Neural cell (in vitro differentiated cells): ENCODE measurements at regions not wholly inside any gene's neighbourhood (a gene's known extent, or its start where the extent isn't known, plus 50 kb on each side); places are given as distances from the start of the nearest gene placed in this dataset.
A peak's percentile ranks its signal among the peaks of the same experiment; 100 is the strongest.

ENCODE experiments used
- H2AFZ ChIP-seq: fragments of 200-600, 300-800 bp; sonication (generic), shearing (Covaris generic); 2 replicates; pipeline ENCODE4 v1.6.0; 2014; ENCODE audit warnings: low read depth, mild to moderate bottlenecking, antibody characterized with exemption, low read length, moderate library complexity
- H3F3A ChIP-seq: fragments of 200-600 bp; shearing (Covaris generic); 2 replicates; pipeline ENCODE4 v1.6.1; 2016; ENCODE audit warnings: mild to moderate bottlenecking, moderate library complexity, mixed read lengths, antibody characterized with exemption, low read length; ENCODE audit not compliant: insufficient read depth, poor library complexity, severe bottlenecking
- H3K27ac ChIP-seq: fragments of 200-600, 300-800 bp; sonication (generic), shearing (Covaris generic); 2 replicates; pipeline ENCODE4 v1.5.1; 2014; ENCODE audit warnings: mild to moderate bottlenecking, low read length, moderate library complexity
- H3K27me3 ChIP-seq: fragments of 300-800, 200-600 bp; sonication (generic), shearing (Covaris generic); 2 replicates; pipeline ENCODE4 v1.6.0; 2014; ENCODE audit warnings: mild to moderate bottlenecking, low read depth, low read length, moderate library complexity; ENCODE audit not compliant: insufficient read depth
- H3K36me3 ChIP-seq: fragments of 300-800, 200-600 bp; sonication (generic), shearing (Covaris generic); 2 replicates; pipeline ENCODE4 v1.5.1; 2014; ENCODE audit warnings: mild to moderate bottlenecking, antibody characterized with exemption, low read length, moderate library complexity; ENCODE audit not compliant: insufficient read depth
- H3K4me2 ChIP-seq: fragments of 300-800, 200-600 bp; sonication (generic), shearing (Covaris generic); 2 replicates; pipeline ENCODE4 v1.6.0; 2014; ENCODE audit warnings: mild to moderate bottlenecking, low read length
- H3K4me3 ChIP-seq: fragments of 300-800, 200-600 bp; sonication (generic), shearing (Covaris generic); 2 replicates; pipeline ENCODE4 v1.5.1; 2014; ENCODE audit warnings: mild to moderate bottlenecking, low read length, moderate library complexity
- H3K79me2 ChIP-seq: fragments of 200-600 bp; shearing (Covaris generic); replicated peaks from 2 replicates; pipeline ENCODE4 v1.6.0; 2014; ENCODE audit warnings: mild to moderate bottlenecking, low read length, moderate library complexity; ENCODE audit not compliant: insufficient read depth
- H3K9ac ChIP-seq: fragments of 300-800, 200-600 bp; sonication (generic), shearing (Covaris generic); 2 replicates; pipeline ENCODE4 v1.6.1; 2016; ENCODE audit warnings: mild to moderate bottlenecking, low read length, mixed read lengths
- H3K9me2 ChIP-seq: fragments of 200-600 bp; shearing (Covaris generic); 2 replicates; pipeline ENCODE4 v1.6.1; 2016; ENCODE audit warnings: mild to moderate bottlenecking, low read length, mixed read lengths; ENCODE audit not compliant: insufficient read depth
- H3K9me3 ChIP-seq: fragments of 200-600, 300-800 bp; sonication (generic), shearing (Covaris generic); 2 replicates; pipeline ENCODE4 v1.6.1; 2016; ENCODE audit warnings: mild to moderate bottlenecking, mixed run types, low read length, moderate library complexity, mixed read lengths
- H4K20me1 ChIP-seq: fragments of 200-600 bp; shearing (Covaris generic); 2 replicates; pipeline ENCODE4 v1.6.1; 2016; ENCODE audit warnings: mild to moderate bottlenecking, mixed run types; ENCODE audit not compliant: insufficient read depth
- EP300 ChIP-seq: fragments of 450-650 bp; conservative IDR thresholded peaks from 2 replicates; pipeline ENCODE4 v1.6.1; 2014; ENCODE audit warnings: antibody characterized with exemption, mild to moderate bottlenecking, moderate library complexity; ENCODE audit not compliant: poor library complexity, severe bottlenecking
- EZH2 ChIP-seq: fragments of 200-600, 300-800 bp; shearing (Covaris generic), sonication (generic); IDR thresholded peaks from 2 replicates; pipeline ENCODE4 v1.6.1; 2014; ENCODE audit warnings: antibody characterized with exemption, low read length, borderline replicate concordance, mild to moderate bottlenecking; ENCODE audit not compliant: insufficient read depth, poor library complexity, severe bottlenecking
- MXI1 ChIP-seq: fragments of 450-650 bp; conservative IDR thresholded peaks from 2 replicates; pipeline ENCODE4 v1.6.1; 2014; ENCODE audit warnings: antibody characterized with exemption, mild to moderate bottlenecking; ENCODE audit not compliant: poor library complexity, severe bottlenecking
- POLR2AphosphoS5 ChIP-seq: IDR thresholded peaks from 2 replicates; pipeline ENCODE4 v1.6.1; 2012
- RAD21 ChIP-seq: fragments of 450-650 bp; conservative IDR thresholded peaks from 2 replicates; pipeline ENCODE4 v1.6.1; 2014; ENCODE audit warnings: antibody characterized with exemption, mild to moderate bottlenecking, moderate library complexity
- SMC3 ChIP-seq: fragments of 450-650 bp; conservative IDR thresholded peaks from 2 replicates; pipeline ENCODE4 v1.6.1; 2014; ENCODE audit warnings: antibody characterized with exemption, mild to moderate bottlenecking, moderate library complexity; ENCODE audit not compliant: poor library complexity
- TAF1 ChIP-seq: IDR thresholded peaks from 2 replicates; pipeline ENCODE4 v1.6.1; 2012; ENCODE audit warnings: low read depth
- TF ChIP-seq, protein P1 (sequence below): IDR thresholded peaks from 2 replicates; pipeline ENCODE4 v1.6.1; 2012; ENCODE audit warnings: borderline replicate concordance
- TF ChIP-seq, protein P2 (sequence below): fragments of 450-650 bp; IDR thresholded peaks from 2 replicates; pipeline ENCODE4 v1.5.1; 2014; ENCODE audit warnings: antibody characterized with exemption, mild to moderate bottlenecking, moderate library complexity; ENCODE audit not compliant: poor library complexity, severe bottlenecking

DNA sequence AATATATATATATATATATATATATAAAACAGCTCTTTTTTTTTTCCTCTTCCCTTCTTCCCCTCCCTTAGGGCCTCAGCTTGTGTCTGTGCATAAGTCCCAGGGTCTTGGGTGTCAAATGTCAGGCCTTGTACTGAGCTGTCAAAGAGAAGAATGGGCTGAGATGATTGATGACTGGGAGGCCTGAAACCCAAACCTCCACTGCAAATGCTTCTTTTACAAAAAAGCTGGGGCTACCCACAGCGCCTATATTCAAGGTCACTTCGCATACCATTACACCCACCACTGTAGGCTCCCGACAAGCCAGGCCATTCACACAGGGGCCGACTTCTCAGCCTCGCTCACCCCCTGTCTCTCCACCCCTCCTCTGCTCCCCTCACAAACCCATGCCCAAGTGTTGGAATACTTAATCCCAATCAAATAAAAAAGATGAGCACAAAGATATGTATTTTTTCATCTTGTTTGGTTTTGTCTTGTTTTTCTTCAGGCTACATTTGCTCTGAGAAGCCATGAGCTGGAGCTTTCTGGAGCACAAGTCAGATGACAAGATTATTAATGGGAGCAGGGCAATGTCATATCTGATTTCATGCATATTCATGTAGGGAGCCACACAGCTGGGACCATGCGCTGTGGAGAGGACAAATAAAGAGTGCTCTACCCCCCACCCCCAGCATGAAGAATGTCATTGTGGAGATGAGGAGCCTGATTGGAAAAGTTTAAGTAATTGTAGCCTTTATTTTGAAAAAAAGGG lies 614.4 kb upstream of the NR2F2 start:
- Histone ChIP-seq H3K4me3 (no peak overlapping the region), H2AFZ (peak overlapping the region; percentile 28), H3K9me2 (no peaks in the 10 kb centered on the region), H3K27ac (no peak overlapping the region), H3K4me2 (no peak overlapping the region), H3K36me3 (no peaks in the 10 kb centered on the region), H3K9me3 (no peaks in the 10 kb centered on the region), H3K9ac (no peak overlapping the region), H4K20me1 (no peaks in the 10 kb centered on the region), H3K27me3 (no peaks in the 10 kb centered on the region), H3F3A (no peaks in the 10 kb centered on the region), H3K79me2 (no peaks in the 10 kb centered on the region)
- TF ChIP-seq TAF1 (no peak), EP300 (no peak), RAD21 (no peak), EZH2 (no peak), SMC3 (no peak)
- TF ChIP-seq, protein P1, sequence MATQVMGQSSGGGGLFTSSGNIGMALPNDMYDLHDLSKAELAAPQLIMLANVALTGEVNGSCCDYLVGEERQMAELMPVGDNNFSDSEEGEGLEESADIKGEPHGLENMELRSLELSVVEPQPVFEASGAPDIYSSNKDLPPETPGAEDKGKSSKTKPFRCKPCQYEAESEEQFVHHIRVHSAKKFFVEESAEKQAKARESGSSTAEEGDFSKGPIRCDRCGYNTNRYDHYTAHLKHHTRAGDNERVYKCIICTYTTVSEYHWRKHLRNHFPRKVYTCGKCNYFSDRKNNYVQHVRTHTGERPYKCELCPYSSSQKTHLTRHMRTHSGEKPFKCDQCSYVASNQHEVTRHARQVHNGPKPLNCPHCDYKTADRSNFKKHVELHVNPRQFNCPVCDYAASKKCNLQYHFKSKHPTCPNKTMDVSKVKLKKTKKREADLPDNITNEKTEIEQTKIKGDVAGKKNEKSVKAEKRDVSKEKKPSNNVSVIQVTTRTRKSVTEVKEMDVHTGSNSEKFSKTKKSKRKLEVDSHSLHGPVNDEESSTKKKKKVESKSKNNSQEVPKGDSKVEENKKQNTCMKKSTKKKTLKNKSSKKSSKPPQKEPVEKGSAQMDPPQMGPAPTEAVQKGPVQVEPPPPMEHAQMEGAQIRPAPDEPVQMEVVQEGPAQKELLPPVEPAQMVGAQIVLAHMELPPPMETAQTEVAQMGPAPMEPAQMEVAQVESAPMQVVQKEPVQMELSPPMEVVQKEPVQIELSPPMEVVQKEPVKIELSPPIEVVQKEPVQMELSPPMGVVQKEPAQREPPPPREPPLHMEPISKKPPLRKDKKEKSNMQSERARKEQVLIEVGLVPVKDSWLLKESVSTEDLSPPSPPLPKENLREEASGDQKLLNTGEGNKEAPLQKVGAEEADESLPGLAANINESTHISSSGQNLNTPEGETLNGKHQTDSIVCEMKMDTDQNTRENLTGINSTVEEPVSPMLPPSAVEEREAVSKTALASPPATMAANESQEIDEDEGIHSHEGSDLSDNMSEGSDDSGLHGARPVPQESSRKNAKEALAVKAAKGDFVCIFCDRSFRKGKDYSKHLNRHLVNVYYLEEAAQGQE: no peak
- TF ChIP-seq, protein P2, sequence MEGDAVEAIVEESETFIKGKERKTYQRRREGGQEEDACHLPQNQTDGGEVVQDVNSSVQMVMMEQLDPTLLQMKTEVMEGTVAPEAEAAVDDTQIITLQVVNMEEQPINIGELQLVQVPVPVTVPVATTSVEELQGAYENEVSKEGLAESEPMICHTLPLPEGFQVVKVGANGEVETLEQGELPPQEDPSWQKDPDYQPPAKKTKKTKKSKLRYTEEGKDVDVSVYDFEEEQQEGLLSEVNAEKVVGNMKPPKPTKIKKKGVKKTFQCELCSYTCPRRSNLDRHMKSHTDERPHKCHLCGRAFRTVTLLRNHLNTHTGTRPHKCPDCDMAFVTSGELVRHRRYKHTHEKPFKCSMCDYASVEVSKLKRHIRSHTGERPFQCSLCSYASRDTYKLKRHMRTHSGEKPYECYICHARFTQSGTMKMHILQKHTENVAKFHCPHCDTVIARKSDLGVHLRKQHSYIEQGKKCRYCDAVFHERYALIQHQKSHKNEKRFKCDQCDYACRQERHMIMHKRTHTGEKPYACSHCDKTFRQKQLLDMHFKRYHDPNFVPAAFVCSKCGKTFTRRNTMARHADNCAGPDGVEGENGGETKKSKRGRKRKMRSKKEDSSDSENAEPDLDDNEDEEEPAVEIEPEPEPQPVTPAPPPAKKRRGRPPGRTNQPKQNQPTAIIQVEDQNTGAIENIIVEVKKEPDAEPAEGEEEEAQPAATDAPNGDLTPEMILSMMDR: no peak

DNA sequence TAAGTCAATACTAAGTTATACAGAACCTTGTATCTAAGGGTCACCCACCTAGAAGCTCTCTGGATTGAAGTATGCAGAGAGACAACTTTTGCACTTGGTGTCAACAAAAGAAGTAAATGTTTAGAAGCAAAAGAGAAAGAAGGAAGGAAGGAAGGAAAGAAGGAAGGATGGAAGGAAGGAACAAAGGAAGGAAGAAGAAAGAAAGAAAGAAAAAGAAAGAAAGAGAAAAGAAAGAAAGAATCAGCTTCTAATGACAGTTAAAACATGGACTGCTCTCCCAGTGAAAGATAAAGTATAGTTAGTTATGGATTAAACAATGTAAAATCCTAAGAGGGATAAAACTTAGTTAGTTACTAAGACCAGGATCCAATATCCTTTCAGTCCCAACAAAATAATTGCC lies 613.8 kb upstream of the NR2F2 start:
- Histone ChIP-seq H3K27me3 (no peaks in the 10 kb centered on the region), H3K9me3 (no peaks in the 10 kb centered on the region), H3K4me2 (no peak overlapping the region), H3K79me2 (no peaks in the 10 kb centered on the region), H3K36me3 (no peaks in the 10 kb centered on the region), H3K9ac (no peak overlapping the region), H2AFZ (no peak overlapping the region), H3K4me3 (no peak overlapping the region), H3K9me2 (no peaks in the 10 kb centered on the region), H4K20me1 (no peaks in the 10 kb centered on the region), H3F3A (no peaks in the 10 kb centered on the region), H3K27ac (no peak overlapping the region)
- TF ChIP-seq MXI1 (no peak), RAD21 (no peak), POLR2AphosphoS5 (no peak), TAF1 (no peak), EZH2 (no peak), SMC3 (no peak), EP300 (no peak)
- TF ChIP-seq, protein P2: no peak
- TF ChIP-seq, protein P1: no peak
